SK-N-SH treated with all-trans-retinoic acid at 6 μM for 48 hours (cell line): ENCODE measurements at regions not wholly inside any gene's neighbourhood (a gene's known extent, or its start where the extent isn't known, plus 50 kb on each side); places are given as distances from the start of the nearest gene placed in this dataset.
"Not testable (repeated sequence)": the region's sequence is repeated elsewhere in the genome, so short reads cannot be mapped to it uniquely, and the experiment has no call there.

Source experiments
- ATAC-seq: fragments of 200-7000 bp; cut with Tn5 transposase; 3 replicates; pipeline ENCODE4 v1.9.1; 2020; ENCODE audit warnings: mild to moderate bottlenecking, moderate library complexity
- ARNTL ChIP-seq: fragments of 450-650 bp; formaldehyde crosslinking; IDR thresholded peaks from 2 replicates; pipeline ENCODE4 v1.5.0; 2020; ENCODE audit warnings: low read depth, mild to moderate bottlenecking, moderate library complexity, borderline replicate concordance
- BACH2 ChIP-seq: fragments of 250-450 bp; sonication (Bioruptor Pico); IDR thresholded peaks from 2 replicates; pipeline ENCODE4 v1.9.0; 2021; ENCODE audit warnings: mild to moderate bottlenecking, borderline replicate concordance
- CREB5 ChIP-seq: fragments of 250-450 bp; sonication (Bioruptor Pico); IDR thresholded peaks from 2 replicates; pipeline ENCODE4 v1.5.1; 2020; ENCODE audit warnings: low read depth, mild to moderate bottlenecking, moderate library complexity
- CSDC2 ChIP-seq: fragments of 250-450 bp; sonication (Bioruptor Pico); IDR thresholded peaks from 2 replicates; pipeline ENCODE4 v1.5.0; 2020; ENCODE audit warnings: mild to moderate bottlenecking, moderate library complexity
- ESRRG ChIP-seq: fragments of 250-450 bp; sonication (Bioruptor Pico); IDR thresholded peaks from 2 replicates; pipeline ENCODE4 v1.6.1; 2021; ENCODE audit warnings: mild to moderate bottlenecking
- GLIS3 ChIP-seq: fragments of 250-450 bp; sonication (Bioruptor Pico); IDR thresholded peaks from 2 replicates; pipeline ENCODE4 v1.5.0; 2020; ENCODE audit warnings: mild to moderate bottlenecking, moderate library complexity
- ISL1 ChIP-seq: fragments of 250-450 bp; sonication (Bioruptor Pico); IDR thresholded peaks from 2 replicates; pipeline ENCODE4 v2.1.2; 2022; ENCODE audit warnings: mild to moderate bottlenecking, moderate library complexity
- POU6F1 ChIP-seq: fragments of 250-450 bp; sonication (Bioruptor Pico); IDR thresholded peaks from 2 replicates; pipeline ENCODE4 v1.8.0; 2021; ENCODE audit warnings: low read depth, mild to moderate bottlenecking, moderate library complexity, borderline replicate concordance
- RARB ChIP-seq: fragments of 250-450 bp; sonication (Bioruptor Pico); IDR thresholded peaks from 2 replicates; pipeline ENCODE4 v1.8.0; 2021; ENCODE audit warnings: mild to moderate bottlenecking, moderate library complexity
- SNAI2 ChIP-seq: fragments of 250-450 bp; sonication (Bioruptor Pico); IDR thresholded peaks from 2 replicates; pipeline ENCODE4 v1.5.0; 2020; ENCODE audit warnings: mild to moderate bottlenecking, moderate library complexity
- TCF4 ChIP-seq: fragments of 250-450 bp; sonication (Bioruptor Pico); IDR thresholded peaks from 2 replicates; pipeline ENCODE4 v1.8.0; 2021; ENCODE audit warnings: mild to moderate bottlenecking, moderate library complexity, borderline replicate concordance
- TOX ChIP-seq: fragments of 250-450 bp; sonication (Bioruptor Pico); IDR thresholded peaks from 2 replicates; pipeline ENCODE4 v1.8.0; 2021; ENCODE audit warnings: mild to moderate bottlenecking, moderate library complexity, borderline replicate concordance
- ZC3H10 ChIP-seq: fragments of 250-450 bp; sonication (Bioruptor Pico); IDR thresholded peaks from 2 replicates; pipeline ENCODE4 v1.5.1; 2021; ENCODE audit warnings: mild to moderate bottlenecking, moderate library complexity
- ZFP3 ChIP-seq: fragments of 250-450 bp; sonication (Bioruptor Pico); IDR thresholded peaks from 2 replicates; pipeline ENCODE4 v1.5.0; 2020; ENCODE audit warnings: mild to moderate bottlenecking, moderate library complexity
- ZFP30 ChIP-seq: fragments of 450-650 bp; formaldehyde crosslinking; IDR thresholded peaks from 2 replicates; pipeline ENCODE4 v1.5.0; 2022; ENCODE audit warnings: mild to moderate bottlenecking, moderate library complexity
- ZNF565 ChIP-seq: fragments of 450-650 bp; formaldehyde crosslinking; conservative IDR thresholded peaks from 2 replicates; pipeline ENCODE4 v1.5.0; 2020; ENCODE audit warnings: low read depth, mild to moderate bottlenecking, moderate library complexity
- ZNF70 ChIP-seq: fragments of 450-650 bp; formaldehyde crosslinking; IDR thresholded peaks from 2 replicates; pipeline ENCODE4 v1.5.0; 2020; ENCODE audit warnings: mild to moderate bottlenecking, moderate library complexity
- ZNF8 ChIP-seq: fragments of 450-650 bp; formaldehyde crosslinking; IDR thresholded peaks from 2 replicates; pipeline ENCODE4 v1.5.0; 2020; ENCODE audit warnings: mild to moderate bottlenecking, moderate library complexity
- TF ChIP-seq, protein P1 (sequence below): fragments of 250-450 bp; sonication (Bioruptor Pico); IDR thresholded peaks from 2 replicates; pipeline ENCODE4 v1.5.0; 2020; ENCODE audit warnings: mild to moderate bottlenecking, moderate library complexity

DNA sequence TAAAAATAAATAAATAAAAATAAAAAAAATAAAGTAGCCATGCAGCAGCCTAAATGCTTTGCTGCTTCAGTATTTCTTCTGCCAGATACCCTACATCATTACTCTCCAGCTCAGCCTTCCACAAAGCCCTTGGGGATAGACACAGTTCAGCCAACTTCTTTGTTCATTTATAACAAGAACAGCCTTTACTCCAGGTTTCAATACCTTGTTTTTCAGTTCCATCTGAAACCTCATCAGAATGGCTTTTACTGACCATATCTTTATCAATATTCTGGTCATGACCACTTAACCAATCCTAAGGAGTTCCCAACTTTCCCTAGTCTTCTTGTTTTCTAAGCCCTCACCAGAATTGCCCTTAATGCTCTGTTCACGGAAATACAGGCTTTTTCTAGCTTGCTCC lies 128.3 kb upstream of the MED14 start:
- no peak for ATAC-seq
- no peak for TF ChIP-seq CSDC2
- TF ChIP-seq BACH2 (CRISPR knock-in tag) = no peak
- TF ChIP-seq POU6F1 (CRISPR knock-in tag) = no peak
- no peak for TF ChIP-seq TCF4
- TF ChIP-seq ISL1 (CRISPR knock-in tag) = no peak
- TF ChIP-seq SNAI2 = no peak
- TF ChIP-seq ZFP3 (CRISPR knock-in tag) = no peak
- no peak for TF ChIP-seq GLIS3 (CRISPR knock-in tag)
- TF ChIP-seq ZNF70 (CRISPR knock-in tag) = no peak
- no peak for TF ChIP-seq ZFP30 (CRISPR knock-in tag)
- TF ChIP-seq ZC3H10 (CRISPR knock-in tag) = no peak
- TF ChIP-seq, protein P1, sequence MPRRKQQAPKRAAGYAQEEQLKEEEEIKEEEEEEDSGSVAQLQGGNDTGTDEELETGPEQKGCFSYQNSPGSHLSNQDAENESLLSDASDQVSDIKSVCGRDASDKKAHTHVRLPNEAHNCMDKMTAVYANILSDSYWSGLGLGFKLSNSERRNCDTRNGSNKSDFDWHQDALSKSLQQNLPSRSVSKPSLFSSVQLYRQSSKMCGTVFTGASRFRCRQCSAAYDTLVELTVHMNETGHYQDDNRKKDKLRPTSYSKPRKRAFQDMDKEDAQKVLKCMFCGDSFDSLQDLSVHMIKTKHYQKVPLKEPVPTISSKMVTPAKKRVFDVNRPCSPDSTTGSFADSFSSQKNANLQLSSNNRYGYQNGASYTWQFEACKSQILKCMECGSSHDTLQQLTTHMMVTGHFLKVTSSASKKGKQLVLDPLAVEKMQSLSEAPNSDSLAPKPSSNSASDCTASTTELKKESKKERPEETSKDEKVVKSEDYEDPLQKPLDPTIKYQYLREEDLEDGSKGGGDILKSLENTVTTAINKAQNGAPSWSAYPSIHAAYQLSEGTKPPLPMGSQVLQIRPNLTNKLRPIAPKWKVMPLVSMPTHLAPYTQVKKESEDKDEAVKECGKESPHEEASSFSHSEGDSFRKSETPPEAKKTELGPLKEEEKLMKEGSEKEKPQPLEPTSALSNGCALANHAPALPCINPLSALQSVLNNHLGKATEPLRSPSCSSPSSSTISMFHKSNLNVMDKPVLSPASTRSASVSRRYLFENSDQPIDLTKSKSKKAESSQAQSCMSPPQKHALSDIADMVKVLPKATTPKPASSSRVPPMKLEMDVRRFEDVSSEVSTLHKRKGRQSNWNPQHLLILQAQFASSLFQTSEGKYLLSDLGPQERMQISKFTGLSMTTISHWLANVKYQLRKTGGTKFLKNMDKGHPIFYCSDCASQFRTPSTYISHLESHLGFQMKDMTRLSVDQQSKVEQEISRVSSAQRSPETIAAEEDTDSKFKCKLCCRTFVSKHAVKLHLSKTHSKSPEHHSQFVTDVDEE (CRISPR knock-in tag) = no peak
- TF ChIP-seq ZNF565 (CRISPR knock-in tag) = no peak
- no peak for TF ChIP-seq RARB (CRISPR knock-in tag)

- peak; percentile 18; the same call in 2 of the 3 replicates for ATAC-seq
- TF ChIP-seq ZNF8 (no peak), ARNTL (CRISPR knock-in tag) (no peak), SNAI2 (no peak), CSDC2 (no peak), ZNF565 (CRISPR knock-in tag) (no peak), ZFP3 (CRISPR knock-in tag) (no peak), RARB (CRISPR knock-in tag) (no peak), TOX (no peak)
Observed at GRCh38 chrX:40864972-40865371, 129.6 kb upstream of the MED14 start.

DNA sequence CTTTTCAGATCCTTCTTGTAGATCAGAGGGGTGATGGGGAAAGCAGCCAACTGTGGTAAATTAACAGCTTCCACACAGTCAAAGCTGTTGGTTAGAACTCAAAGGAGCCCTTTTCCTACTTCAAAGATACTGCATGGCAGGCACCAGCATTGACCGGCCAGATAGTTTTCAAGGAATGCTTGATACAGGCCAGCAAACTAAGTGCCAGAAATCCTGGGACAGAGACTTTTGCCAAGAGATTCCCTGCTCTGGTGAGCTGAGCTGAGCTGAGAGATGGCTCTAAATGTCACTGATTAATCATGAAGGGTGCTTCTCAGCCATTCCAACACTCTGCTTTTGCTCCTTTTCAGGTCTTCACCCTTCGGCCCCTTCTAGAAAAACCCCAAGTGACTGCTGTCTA lies 131.6 kb upstream of the MED14 start:
- TF ChIP-seq TOX (no peak), SNAI2 (no peak), ESRRG (CRISPR knock-in tag) (no peak), ZFP3 (CRISPR knock-in tag) (0 out of 2 replicates have a peak, but pooled peaks have one; percentile 32), TCF4 (no peak), GLIS3 (CRISPR knock-in tag) (no peak)
- TF ChIP-seq, all 23 proteins: peak for 1
- peak; percentile 83 for ATAC-seq

DNA sequence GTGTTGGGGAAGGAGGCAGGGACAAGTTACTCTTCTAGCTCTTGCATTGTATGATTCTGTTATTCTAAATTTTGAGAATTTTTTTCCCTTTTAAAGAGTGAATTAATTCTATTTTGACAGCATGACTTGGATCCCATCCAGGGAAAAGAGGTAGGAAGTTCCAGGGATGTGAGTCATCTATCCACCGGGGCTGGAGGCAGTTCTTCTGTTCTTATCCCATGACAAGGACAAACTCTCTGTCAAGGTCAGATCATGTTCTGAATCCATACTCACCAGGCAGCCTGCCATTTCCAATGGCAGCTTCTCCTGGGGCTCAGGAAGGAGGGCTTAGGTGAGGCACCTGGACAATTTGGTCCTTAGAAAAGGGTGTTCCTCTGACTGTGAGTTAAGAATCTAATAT lies 132.0 kb upstream of the MED14 start:
- ATAC-seq = peak; percentile 78
- TF ChIP-seq TOX = no peak
- no peak for TF ChIP-seq ISL1 (CRISPR knock-in tag)
- TF ChIP-seq, protein P1 (CRISPR knock-in tag) = no peak
- TF ChIP-seq ZNF565 (CRISPR knock-in tag) = no peak
- TF ChIP-seq ZFP3 (CRISPR knock-in tag) = no peak

GRCh38 chrX:40868868-40869267 lies 133.5 kb upstream of the MED14 start:
- TF ChIP-seq ZNF70 (CRISPR knock-in tag) (no peak), POU6F1 (CRISPR knock-in tag) (no peak), SNAI2 (no peak), RARB (CRISPR knock-in tag) (no peak), CSDC2 (no peak), CREB5 (no peak), ZFP30 (CRISPR knock-in tag) (no peak)
- ATAC-seq = no peak

- ATAC-seq = not testable (repeated sequence)
Observed at GRCh38 chrX:40870982-40871381, 135.6 kb upstream of the MED14 start.
